DOHH2 (cell line): ENCODE measurements at regions not wholly inside any gene's neighbourhood (a gene's known extent, or its start where the extent isn't known, plus 50 kb on each side); places are given as distances from the start of the nearest gene placed in this dataset.

ENCODE experiments used
- CTCF ChIP-seq: fragments of 200-600 bp; sonication (generic); IDR thresholded peaks from one replicate; pipeline ENCODE4 v1.5.1; 2014; ENCODE audit warnings: antibody characterized with exemption, mild to moderate bottlenecking, low read depth, low read length; ENCODE audit not compliant: poor library complexity, severe bottlenecking
- EZH2phosphoT487 ChIP-seq: fragments of 200-600 bp; sonication (generic); IDR thresholded peaks from 2 replicates; pipeline ENCODE4 v1.6.1; 2017; ENCODE audit warnings: borderline replicate concordance, mild to moderate bottlenecking, antibody characterized with exemption, low read length, moderate library complexity, mixed read lengths

DNA sequence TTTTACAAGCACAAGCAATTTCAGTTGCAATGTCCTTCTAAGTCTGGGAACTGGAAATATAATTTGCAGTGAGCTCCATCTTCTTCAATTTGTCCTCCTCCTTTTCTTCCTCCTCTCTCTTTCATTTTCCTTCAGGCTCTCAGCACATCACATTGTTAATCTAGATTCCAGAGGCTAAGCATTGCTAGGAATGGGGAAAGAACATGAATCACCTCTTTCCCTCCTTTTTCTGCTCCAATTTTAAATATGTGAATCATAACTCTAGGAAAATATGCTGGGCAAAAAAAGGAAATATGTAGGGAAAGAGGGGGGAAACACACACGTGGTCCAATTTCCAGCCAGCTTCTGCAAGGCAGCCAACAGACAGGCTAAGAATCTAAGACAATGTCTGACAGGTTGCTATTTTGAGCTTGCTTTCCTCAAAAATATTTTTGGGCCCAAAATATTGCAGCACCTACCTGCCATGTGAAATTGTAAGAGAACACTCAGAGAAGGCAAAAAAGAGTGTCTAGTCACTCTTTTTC is 72.7 kb upstream of the NUPR2 start:
- TF ChIP-seq CTCF = no peak
- TF ChIP-seq EZH2phosphoT487 = no peak
